ENCODE measurements at regions not wholly inside any gene's neighbourhood (a gene's known extent, or its start where the extent isn't known, plus 50 kb on each side); places are given as distances from the start of the nearest gene placed in this dataset.

DNA sequence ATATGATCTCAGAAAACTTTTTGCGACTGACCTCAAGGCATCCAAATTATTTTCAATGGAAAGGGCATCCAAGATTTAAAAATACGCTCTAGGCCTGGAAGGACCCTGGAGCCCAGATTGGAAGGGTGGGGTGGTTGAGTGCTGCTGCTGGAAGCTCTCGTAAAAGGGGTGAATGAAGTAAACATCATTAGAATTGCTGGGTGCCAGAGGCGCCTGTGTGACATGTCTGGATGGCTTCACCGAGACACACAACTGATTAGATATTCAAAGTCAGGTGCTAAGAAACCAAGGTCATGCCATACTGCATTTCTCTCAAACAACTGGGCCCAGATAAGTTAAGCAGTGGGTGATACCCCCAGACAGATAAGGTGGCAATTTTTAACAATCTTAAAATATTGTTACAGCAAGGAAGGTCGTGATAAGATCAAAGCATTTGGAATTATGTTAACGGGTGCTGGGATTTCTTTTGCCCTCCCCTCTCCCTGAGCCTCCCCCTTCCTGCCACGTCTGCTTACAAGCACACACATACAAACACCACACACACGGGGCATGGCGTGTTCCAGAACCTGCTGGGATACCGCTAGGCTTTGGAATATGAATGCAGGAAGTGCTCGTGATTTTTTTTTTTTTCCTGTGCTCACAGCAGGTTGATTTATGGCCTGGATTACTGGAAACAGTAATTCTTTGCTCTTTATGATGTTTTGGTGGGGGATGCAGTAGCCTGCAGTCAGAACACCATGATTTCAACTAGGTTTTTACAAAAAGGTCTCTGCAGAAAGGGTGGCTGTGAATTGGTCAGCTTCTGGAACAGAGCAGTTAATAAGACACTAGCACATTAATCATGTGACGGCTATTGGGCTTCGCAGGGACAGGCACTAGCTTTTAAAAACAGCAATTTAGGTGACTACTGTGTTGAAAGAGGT is 551.2 kb downstream of the QKI start:
- TF ChIP-seq, protein P1, sequence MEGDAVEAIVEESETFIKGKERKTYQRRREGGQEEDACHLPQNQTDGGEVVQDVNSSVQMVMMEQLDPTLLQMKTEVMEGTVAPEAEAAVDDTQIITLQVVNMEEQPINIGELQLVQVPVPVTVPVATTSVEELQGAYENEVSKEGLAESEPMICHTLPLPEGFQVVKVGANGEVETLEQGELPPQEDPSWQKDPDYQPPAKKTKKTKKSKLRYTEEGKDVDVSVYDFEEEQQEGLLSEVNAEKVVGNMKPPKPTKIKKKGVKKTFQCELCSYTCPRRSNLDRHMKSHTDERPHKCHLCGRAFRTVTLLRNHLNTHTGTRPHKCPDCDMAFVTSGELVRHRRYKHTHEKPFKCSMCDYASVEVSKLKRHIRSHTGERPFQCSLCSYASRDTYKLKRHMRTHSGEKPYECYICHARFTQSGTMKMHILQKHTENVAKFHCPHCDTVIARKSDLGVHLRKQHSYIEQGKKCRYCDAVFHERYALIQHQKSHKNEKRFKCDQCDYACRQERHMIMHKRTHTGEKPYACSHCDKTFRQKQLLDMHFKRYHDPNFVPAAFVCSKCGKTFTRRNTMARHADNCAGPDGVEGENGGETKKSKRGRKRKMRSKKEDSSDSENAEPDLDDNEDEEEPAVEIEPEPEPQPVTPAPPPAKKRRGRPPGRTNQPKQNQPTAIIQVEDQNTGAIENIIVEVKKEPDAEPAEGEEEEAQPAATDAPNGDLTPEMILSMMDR (IDR thresholded peaks at IDR 0.05), result no peak
- no peaks in the 10 kb centered on the region for H3K4me1 Mint-ChIP-seq (ENCODE audit: unreplicated experiment)
- H3K36me3 Mint-ChIP-seq (ENCODE audit: unreplicated experiment), result no peaks in the 10 kb centered on the region
- no peaks in the 10 kb centered on the region for H3K27me3 Mint-ChIP-seq (ENCODE audit: unreplicated experiment)
- H3K9me3 Mint-ChIP-seq (ENCODE audit: unreplicated experiment), result no peaks in the 10 kb centered on the region
- DNase-seq (ENCODE audit: extremely low spot score, unreplicated experiment), result no peak
- H3K4me3 Mint-ChIP-seq (ENCODE audit: unreplicated experiment), result no peak overlapping the region
- no peak overlapping the region for H3K27ac Mint-ChIP-seq (ENCODE audit: unreplicated experiment)

DNA sequence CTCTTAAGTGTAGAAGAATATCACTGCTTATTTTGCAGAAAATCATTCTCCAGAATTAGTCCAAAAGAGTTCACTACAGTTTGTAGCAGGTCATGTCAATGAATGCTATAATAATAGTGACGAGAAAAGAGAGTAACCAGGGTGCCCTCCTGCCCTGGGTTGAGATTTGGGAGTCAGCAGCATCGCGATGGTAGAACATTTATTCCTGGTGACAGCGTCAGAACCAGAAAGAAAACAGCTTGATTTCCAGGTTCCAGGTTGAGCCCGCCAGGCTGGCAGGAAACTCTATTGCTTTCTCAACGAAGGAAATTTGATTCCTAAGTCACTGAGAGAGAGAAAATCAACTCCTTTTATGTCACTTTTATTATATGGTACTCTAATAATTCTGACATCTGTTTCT is 550.3 kb downstream of the QKI start:
- Mint-ChIP-seq H3K4me1 (ENCODE audit: unreplicated experiment) (no peaks in the 10 kb centered on the region), H3K9me3 (ENCODE audit: unreplicated experiment) (no peaks in the 10 kb centered on the region), H3K27ac (ENCODE audit: unreplicated experiment) (no peak overlapping the region), H3K27me3 (ENCODE audit: unreplicated experiment) (no peaks in the 10 kb centered on the region), H3K4me3 (ENCODE audit: unreplicated experiment) (no peak overlapping the region), H3K36me3 (ENCODE audit: unreplicated experiment) (no peaks in the 10 kb centered on the region)
- no peak for DNase-seq (ENCODE audit: extremely low spot score, unreplicated experiment)
- TF ChIP-seq, protein P1 (IDR thresholded peaks at IDR 0.05), result no peak

DNA sequence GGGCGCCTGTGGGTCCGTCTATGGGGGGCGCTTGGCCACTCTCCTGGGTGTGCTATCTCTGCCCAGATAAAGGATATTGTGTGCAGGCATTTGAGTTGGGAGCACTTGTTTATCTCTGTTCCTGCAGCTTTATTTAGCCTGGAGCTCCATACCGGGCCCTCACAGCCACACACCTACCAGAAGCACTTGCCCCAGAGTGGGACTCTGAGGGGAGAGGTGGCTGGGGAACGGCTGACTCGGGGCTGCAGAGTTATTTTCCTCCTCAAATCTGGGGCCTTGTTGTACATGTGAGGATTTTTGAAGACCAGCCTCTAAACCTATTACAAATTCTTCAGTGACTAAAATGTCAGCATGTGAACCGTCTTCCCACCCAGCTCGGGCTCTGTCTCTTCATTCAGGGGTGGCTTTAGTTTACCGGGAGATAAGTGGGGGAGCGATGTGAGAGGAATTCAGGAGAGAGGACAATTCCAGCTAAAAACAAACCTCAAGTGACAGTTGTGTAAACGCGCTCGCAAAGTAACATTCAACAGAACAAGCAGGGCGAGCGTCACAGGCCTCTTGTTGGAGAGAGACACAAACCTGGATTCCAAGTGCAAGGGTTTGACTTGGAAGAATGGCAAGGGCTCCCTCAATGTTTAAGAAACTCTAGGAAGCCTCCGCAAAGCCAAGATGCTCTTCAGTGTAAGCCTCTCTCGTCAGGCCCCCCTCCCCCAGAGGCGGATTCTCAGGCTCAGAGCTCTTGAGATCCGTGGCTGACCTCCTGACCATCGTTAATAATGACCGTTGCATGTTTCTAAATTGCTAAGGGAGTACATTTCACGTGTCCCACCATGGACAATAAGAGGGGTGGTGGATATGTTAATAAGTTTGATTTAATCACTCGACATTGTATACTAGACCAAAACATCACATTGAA is 548.9 kb downstream of the QKI start:
- H3K4me1 Mint-ChIP-seq (ENCODE audit: unreplicated experiment), result peaks cover 8% of the 10 kb centered on the region
- H3K9me3 Mint-ChIP-seq (ENCODE audit: unreplicated experiment), result no peaks in the 10 kb centered on the region
- no peak for DNase-seq (ENCODE audit: extremely low spot score, unreplicated experiment)
- H3K27ac Mint-ChIP-seq (ENCODE audit: unreplicated experiment), result no peak overlapping the region
- H3K36me3 Mint-ChIP-seq (ENCODE audit: unreplicated experiment), result no peaks in the 10 kb centered on the region
- TF ChIP-seq, protein P1 (IDR thresholded peaks at IDR 0.05), result no peak
- H3K27me3 Mint-ChIP-seq (ENCODE audit: unreplicated experiment), result no peaks in the 10 kb centered on the region
- no peak overlapping the region for H3K4me3 Mint-ChIP-seq (ENCODE audit: unreplicated experiment)

DNA sequence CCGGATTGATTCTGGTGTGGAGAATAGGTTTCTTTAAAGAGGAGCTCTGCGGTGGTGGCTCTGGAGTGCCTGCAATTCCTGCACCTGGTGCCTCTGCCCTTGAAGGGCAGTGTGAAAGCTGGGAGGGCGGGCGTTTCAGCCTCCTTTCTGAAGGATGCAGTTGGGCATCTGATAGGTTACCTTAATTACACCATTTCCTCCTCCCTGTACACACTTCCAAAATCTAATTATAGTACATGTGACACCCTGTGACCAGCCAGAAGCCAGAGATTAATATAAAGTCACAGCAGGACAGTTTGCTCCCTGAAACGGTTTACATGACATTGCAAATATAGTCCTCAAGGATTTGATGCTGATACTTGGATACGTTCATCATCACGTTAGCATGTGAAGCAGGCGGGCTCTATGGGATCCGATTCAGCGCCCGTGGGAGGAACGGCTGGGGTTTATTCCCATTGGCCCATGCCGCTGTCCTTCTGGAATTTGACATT is 548.2 kb downstream of the QKI start:
- Mint-ChIP-seq H3K27me3 (ENCODE audit: unreplicated experiment) (no peaks in the 10 kb centered on the region), H3K27ac (ENCODE audit: unreplicated experiment) (no peak overlapping the region), H3K36me3 (ENCODE audit: unreplicated experiment) (no peaks in the 10 kb centered on the region), H3K9me3 (ENCODE audit: unreplicated experiment) (no peaks in the 10 kb centered on the region), H3K4me3 (ENCODE audit: unreplicated experiment) (no peak overlapping the region), H3K4me1 (ENCODE audit: unreplicated experiment) (peaks cover 14% of the 10 kb centered on the region)
- TF ChIP-seq, protein P1 (IDR thresholded peaks at IDR 0.05), result no peak
- no peak for DNase-seq (ENCODE audit: extremely low spot score, unreplicated experiment)
